Retinal pigment epithelial cell (primary cell): ENCODE measurements at regions not wholly inside any gene's neighbourhood (a gene's known extent, or its start where the extent isn't known, plus 50 kb on each side); places are given as distances from the start of the nearest gene placed in this dataset.
"Not testable (repeated sequence)": the region's sequence is repeated elsewhere in the genome, so short reads cannot be mapped to it uniquely, and the experiment has no call there.

ENCODE experiments used
- DNase-seq: peaks from one replicate; pipeline ENCODE4 v3.0.0-alpha.2; 2010; ENCODE audit warnings: low read depth
- H3K4me3 ChIP-seq: 2 replicates; pipeline ENCODE4 v1.5.1; 2011; ENCODE audit warnings: mild to moderate bottlenecking, low read length, control low read depth, moderate library complexity
- CTCF ChIP-seq: conservative IDR thresholded peaks from 2 replicates; pipeline ENCODE4 v1.5.1; 2011; ENCODE audit warnings: low read depth, low read length, control low read depth, inconsistent platforms

DNA sequence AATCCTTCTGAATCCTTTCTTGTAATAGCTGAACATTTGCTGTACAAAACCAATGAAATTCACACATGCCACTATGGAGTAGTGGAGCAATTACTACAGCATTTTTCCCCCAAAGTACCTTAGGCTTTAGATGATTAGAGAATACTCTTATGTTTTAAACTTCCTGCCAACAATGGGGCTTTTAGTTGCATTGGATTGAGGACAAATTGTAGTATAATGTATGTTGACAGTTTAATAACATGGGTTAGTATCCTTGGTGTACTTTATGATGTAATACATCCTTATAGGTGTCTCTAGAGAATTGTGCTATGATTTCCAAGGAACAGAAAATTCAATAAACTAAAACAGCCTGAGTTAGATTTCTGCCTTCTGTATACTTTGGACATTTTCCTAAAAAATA is 422.7 kb upstream of the GRAMD2B start:
- H3K4me3 ChIP-seq = no peak overlapping the region
- TF ChIP-seq CTCF = no peak
- DNase-seq = peak; percentile 81

DNA sequence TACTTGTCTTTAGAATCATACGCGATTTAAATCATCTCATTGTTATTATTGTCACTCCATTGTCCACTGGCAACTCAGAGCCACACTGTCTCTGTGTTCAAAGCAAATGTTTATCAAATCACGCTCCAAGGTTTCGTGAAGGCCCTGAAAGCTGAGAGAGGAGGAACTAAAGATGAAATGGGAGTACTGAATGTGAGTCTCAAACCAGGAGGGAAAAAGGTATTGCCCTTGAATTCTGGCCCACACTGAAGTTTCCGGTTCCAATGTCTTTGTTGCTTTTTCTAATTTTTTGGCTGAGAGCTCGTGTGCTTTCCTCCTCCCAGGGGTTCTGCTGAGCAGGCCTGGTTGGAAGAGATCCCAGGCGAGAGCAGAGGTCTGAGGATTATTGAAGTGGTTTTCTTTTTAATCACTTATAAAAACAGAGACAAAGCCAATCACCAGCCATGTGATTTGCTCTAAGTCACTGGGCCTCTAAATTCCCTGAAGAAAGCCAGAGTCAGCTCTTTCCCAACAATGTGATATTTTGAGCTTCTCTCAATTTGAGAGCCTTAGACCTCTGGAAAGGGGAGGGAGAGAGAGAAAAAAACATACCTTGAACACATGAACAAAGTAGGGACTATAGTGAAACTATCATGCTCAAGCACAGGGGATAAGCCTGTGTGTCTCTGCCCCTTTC is 420.8 kb upstream of the GRAMD2B start:
- no peak for TF ChIP-seq CTCF
- peak; percentile 98 for DNase-seq
- H3K4me3 ChIP-seq = peak overlapping the region; percentile 0

- H3K4me3 ChIP-seq = no peak overlapping the region
- peak; percentile 99 for DNase-seq
- no peak for TF ChIP-seq CTCF
These were observed 419.9 kb upstream of the GRAMD2B start for GRCh38 chr5:126003309-126003708.

- no peak for DNase-seq
- no peak overlapping the region for H3K4me3 ChIP-seq
- TF ChIP-seq CTCF = no peak
These were observed 418.6 kb upstream of the GRAMD2B start for GRCh38 chr5:126004636-126005035.

GRCh38 chr5:126007841-126008240 is 415.4 kb upstream of the GRAMD2B start:
- H3K4me3 ChIP-seq = no peak overlapping the region
- TF ChIP-seq CTCF = no peak
- no peak for DNase-seq

GRCh38 chr5:126009566-126009965 is 413.6 kb upstream of the GRAMD2B start:
- no peak for TF ChIP-seq CTCF
- no peak overlapping the region for H3K4me3 ChIP-seq
- no peak for DNase-seq

DNA sequence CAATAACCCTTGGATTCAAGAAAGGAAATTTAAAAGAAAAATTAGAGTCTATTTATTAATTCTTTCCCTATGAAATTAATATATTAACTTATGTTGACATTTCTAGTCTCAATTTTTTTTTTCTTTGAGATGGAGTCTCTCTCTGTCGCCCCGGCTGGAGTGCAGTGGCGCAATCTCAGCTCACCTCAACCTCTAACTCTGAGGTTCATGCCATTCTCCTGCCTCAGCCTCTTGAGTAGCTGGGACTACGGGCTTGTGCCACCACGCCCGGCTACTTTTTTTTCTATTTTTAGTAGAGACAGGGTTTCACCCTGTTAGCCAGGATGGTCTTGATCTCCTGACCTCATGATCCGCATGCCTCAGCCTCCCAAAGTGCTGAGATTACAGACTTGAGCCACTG is 411.7 kb upstream of the GRAMD2B start:
- not testable (repeated sequence) for H3K4me3 ChIP-seq, DNase-seq
